GM12878 (cell line): ENCODE measurements at regions not wholly inside any gene's neighbourhood (a gene's known extent, or its start where the extent isn't known, plus 50 kb on each side); places are given as distances from the start of the nearest gene placed in this dataset.

Source experiments
- BCLAF1 ChIP-seq: fragments of 450-650 bp; IDR thresholded peaks from 2 replicates; pipeline ENCODE4 v1.6.1; 2017; ENCODE audit warnings: antibody characterized with exemption, mild to moderate bottlenecking, moderate library complexity
- CTCF ChIP-seq, 3 experiments: IDR thresholded peaks in 2 of 3; conservative IDR thresholded peaks in 1 of 3; 2 replicates each; pipeline ENCODE4 v1.5.1; 2011; ENCODE audit warnings: low read depth in 3 of 3, low read length in 3 of 3, mild to moderate bottlenecking in 3 of 3, control low read depth in 2 of 3, moderate library complexity in 2 of 3, inconsistent platforms in 1 of 3, mixed read lengths in 1 of 3; ENCODE audit not compliant: control insufficient read depth in 2 of 3, insufficient read depth in 1 of 3; ENCODE audit errors: extremely low read depth in 1 of 3
- HDGF ChIP-seq: fragments of 450-650 bp; IDR thresholded peaks from 2 replicates; pipeline ENCODE4 v1.6.1; 2016; ENCODE audit warnings: antibody characterized with exemption
- IKZF1 ChIP-seq: fragments of 450-650 bp; conservative IDR thresholded peaks from 2 replicates; pipeline ENCODE4 v1.6.1; 2017; ENCODE audit warnings: antibody characterized with exemption, mild to moderate bottlenecking
- MXI1 ChIP-seq: fragments of 150-350 bp; IDR thresholded peaks from 2 replicates; pipeline ENCODE4 v1.6.1; 2011; ENCODE audit warnings: low read depth, mild to moderate bottlenecking, inconsistent platforms, low read length, improper control_type of control experiment
- NRF1 ChIP-seq: conservative IDR thresholded peaks from 2 replicates; pipeline ENCODE4 v1.6.1; 2011; ENCODE audit warnings: mild to moderate bottlenecking, low read depth, low read length, improper control_type of control experiment
- SMC3 ChIP-seq: IDR thresholded peaks from 2 replicates; pipeline ENCODE4 v1.6.1; 2011; ENCODE audit warnings: low read length, improper control_type of control experiment, borderline replicate concordance
- STAT3 ChIP-seq: IDR thresholded peaks from 2 replicates; pipeline ENCODE4 v1.6.1; 2011; ENCODE audit warnings: low read depth, low read length, improper control_type of control experiment

- TF ChIP-seq BCLAF1 = no peak
- TF ChIP-seq SMC3 = no peak
- TF ChIP-seq HDGF = no peak
- TF ChIP-seq MXI1 = no peak
- no peak for TF ChIP-seq IKZF1
- no peak for TF ChIP-seq STAT3
- no peak for TF ChIP-seq CTCF (IDR thresholded peaks at IDR 0.05 in 2 of 3, conservative IDR thresholded peaks at IDR 0.05 in 1 of 3; ENCODE audit: control insufficient read depth in 2 of 3, extremely low read depth in 1 of 3, insufficient read depth in 1 of 3, low read depth in 3 of 3, low read length in 3 of 3)
- TF ChIP-seq NRF1 = no peak
These were observed 375.4 kb upstream of the SFSWAP start for GRCh38 chr12:131335456-131335855.
